K562 (cell line): ENCODE measurements at regions not wholly inside any gene's neighbourhood (a gene's known extent, or its start where the extent isn't known, plus 50 kb on each side); places are given as distances from the start of the nearest gene placed in this dataset.

Source experiments
- ATAC-seq: fragments of 200-7000 bp; cut with Tn5 transposase; 3 replicates; pipeline ENCODE4 v1.9.1; 2020; ENCODE audit warnings: moderate library complexity
- BruUV-seq: library from RNA; stranded (reverse); fragments of 400-500 nt; replicated peaks from 2 replicates; lab custom pipeline; 2021; lab: Mats Ljungman, UMichigan
- CTCF ChIA-PET: fragments of 300-600 bp; formaldehyde crosslinking; extraction: SDS; loops from one replicate; lab custom pipeline; 2021; ENCODE audit warnings: low intra/inter-chr PET ratio; lab: Yijun Ruan, JAX
- POLR2A ChIA-PET: fragments of 300-600, 350-650 bp; sonication (Branson Sonifier 250); formaldehyde crosslinking; extraction: SDS; loops from one replicate; lab custom pipeline; 2021; ENCODE audit warnings: antibody characterized with exemption, inconsistent platforms; lab: Yijun Ruan, JAX
- DNase-seq, 4 experiments: peaks; one replicate each; pipeline versions ENCODE4 v3.0.0 to v3.0.0-alpha.2; 2011 to 2018; ENCODE audit warnings: low spot score in 3 of 4, mixed read lengths in 3 of 4; ENCODE audit errors: extremely low read depth in 1 of 4
- FAIRE-seq: peaks from 2 replicates; lab custom pipeline; 2011; peaks lifted over from hg19 to GRCh38; lab: Jason Lieb, UNC
- H2AFZ ChIP-seq: 2 replicates; pipeline ENCODE4 v1.6.0; 2011; ENCODE audit warnings: low read depth, low read length, control low read depth, inconsistent platforms
- H3K27ac ChIP-seq: fragments of 200-600 bp; 3 replicates; pipeline ENCODE4 v1.8.0; 2011; ENCODE audit warnings: low read depth, mild to moderate bottlenecking, control low read depth, inconsistent platforms, low read length, moderate library complexity, mixed read lengths; ENCODE audit errors: extremely low read depth
- H3K27me3 ChIP-seq, 2 experiments: fragments of 300-600 bp in 1 of 2; 2 replicates in 1 of 2; 3 replicates in 1 of 2; pipeline versions ENCODE4 v1.6.0 to v1.8.0; 2011; ENCODE audit warnings: inconsistent platforms in 2 of 2, low read length in 2 of 2, mild to moderate bottlenecking in 1 of 2, mixed read lengths in 1 of 2, moderate library complexity in 1 of 2; ENCODE audit not compliant: control insufficient read depth in 2 of 2, insufficient read depth in 2 of 2
- H3K36me3 ChIP-seq: fragments of 300-600 bp; 3 replicates; pipeline ENCODE4 v1.8.0; 2011; ENCODE audit warnings: mild to moderate bottlenecking, low read length, inconsistent platforms; ENCODE audit not compliant: control insufficient read depth, insufficient read depth
- H3K4me1 ChIP-seq, 2 experiments: fragments of 200-600 bp in 1 of 2; replicated peaks in 1 of 2; 2 replicates in 1 of 2; 3 replicates in 1 of 2; pipeline versions ENCODE4 v1.5.1 to v1.8.0; 2011; ENCODE audit warnings: inconsistent platforms in 2 of 2, low read length in 2 of 2, mild to moderate bottlenecking in 1 of 2, mixed read lengths in 1 of 2, moderate library complexity in 1 of 2; ENCODE audit not compliant: control insufficient read depth in 2 of 2, insufficient read depth in 2 of 2
- H3K4me2 ChIP-seq: 2 replicates; pipeline ENCODE4 v1.6.1; 2011; ENCODE audit warnings: low read length, control low read depth, inconsistent platforms, mixed read lengths; ENCODE audit not compliant: insufficient read depth
- H3K4me3 ChIP-seq: fragments of 200-600 bp; sonication (generic), shearing (Covaris generic); 2 replicates; pipeline ENCODE4 v1.5.1; 2016; ENCODE audit warnings: control low read depth, inconsistent platforms
- H3K79me2 ChIP-seq: fragments of 200-600 bp; 3 replicates; pipeline ENCODE4 v1.8.0; 2011; ENCODE audit warnings: low read length, inconsistent platforms; ENCODE audit not compliant: control insufficient read depth, insufficient read depth
- H3K9ac ChIP-seq, 2 experiments: 2 replicates each; pipeline versions ENCODE4 v1.6.0 to v1.6.1; 2011; ENCODE audit warnings: low read depth in 2 of 2, low read length in 2 of 2, control low read depth in 1 of 2, inconsistent platforms in 1 of 2, mild to moderate bottlenecking in 1 of 2, mixed read lengths in 1 of 2; ENCODE audit not compliant: insufficient read depth in 1 of 2
- H3K9me1 ChIP-seq: one replicate; pipeline ENCODE4 v1.6.0; 2011; ENCODE audit warnings: inconsistent platforms, mild to moderate bottlenecking, low read length, moderate library complexity; ENCODE audit not compliant: control insufficient read depth, insufficient read depth
- H3K9me3 ChIP-seq: replicated peaks from 2 replicates; pipeline ENCODE4 v1.5.1; 2011; ENCODE audit warnings: low read depth, low read length, inconsistent platforms; ENCODE audit not compliant: control insufficient read depth, insufficient read depth
- H4K20me1 ChIP-seq: replicated peaks from 2 replicates; pipeline ENCODE4 v1.6.1; 2011; ENCODE audit warnings: low read length, inconsistent platforms, mixed read lengths; ENCODE audit not compliant: control insufficient read depth, insufficient read depth
- BCL6 ChIP-seq: fragments of 250-450 bp; sonication (Bioruptor Pico); IDR thresholded peaks from 2 replicates; pipeline ENCODE4 v1.4.0; 2020
- FOXA1 ChIP-seq: fragments of 450-650 bp; IDR thresholded peaks from 2 replicates; pipeline ENCODE4 v1.6.1; 2016; ENCODE audit warnings: mild to moderate bottlenecking, borderline replicate concordance
- HDAC6 ChIP-seq: IDR thresholded peaks from 2 replicates; pipeline ENCODE4 v1.6.1; 2012; ENCODE audit warnings: low read depth, mild to moderate bottlenecking, control low read depth, inconsistent platforms, low read length, moderate library complexity
- HDGF ChIP-seq: fragments of 450-650 bp; IDR thresholded peaks from 2 replicates; pipeline ENCODE4 v1.6.1; 2016
- HMG20B ChIP-seq: fragments of 250-450 bp; sonication (Bioruptor Pico); IDR thresholded peaks from 2 replicates; pipeline ENCODE4 v1.5.0; 2021; ENCODE audit warnings: mild to moderate bottlenecking
- KHSRP ChIP-seq: fragments of 450-650 bp; IDR thresholded peaks from 2 replicates; pipeline ENCODE4 v1.6.1; 2017
- KLF1 ChIP-seq: fragments of 450-650 bp; IDR thresholded peaks from 2 replicates; pipeline ENCODE4 v1.6.1; 2016; ENCODE audit warnings: missing genetic modification characterization, missing compliant biosample characterization
- MTA1 ChIP-seq: fragments of 450-650 bp; IDR thresholded peaks from 2 replicates; pipeline ENCODE4 v1.6.1; 2017; ENCODE audit warnings: borderline replicate concordance
- NRF1 ChIP-seq, 2 experiments: fragments of 450-650 bp; IDR thresholded peaks in 1 of 2; conservative IDR thresholded peaks in 1 of 2; 2 replicates each; pipeline ENCODE4 v1.6.1; 2014; ENCODE audit warnings: mild to moderate bottlenecking in 2 of 2
- POLR2B ChIP-seq: fragments of 450-650 bp; IDR thresholded peaks from 2 replicates; pipeline ENCODE4 v1.6.1; 2018; ENCODE audit warnings: low read depth; ENCODE audit not compliant: partially characterized antibody
- POLR3A ChIP-seq: IDR thresholded peaks from 2 replicates; pipeline ENCODE4 v1.6.1; 2011; ENCODE audit warnings: borderline replicate concordance, mild to moderate bottlenecking, moderate library complexity; ENCODE audit not compliant: insufficient read length, insufficient read depth; ENCODE audit errors: extremely low read depth
- TCF7L2 ChIP-seq: fragments of 150-350 bp; IDR thresholded peaks from 2 replicates; pipeline ENCODE4 v1.6.1; 2016; ENCODE audit warnings: low read depth, mild to moderate bottlenecking, low read length, moderate library complexity
- TSC22D4 ChIP-seq: fragments of 450-650 bp; IDR thresholded peaks from 2 replicates; pipeline ENCODE4 v1.6.1; 2016; ENCODE audit warnings: missing genetic modification characterization, missing biosample characterization, control low read depth
- ZNF408 ChIP-seq: fragments of 250-450 bp; sonication (Bioruptor Pico); IDR thresholded peaks from 2 replicates; pipeline ENCODE4 v1.4.0; 2020; ENCODE audit warnings: low read depth, mild to moderate bottlenecking, moderate library complexity
- WGBS: fragments of 100-300 bp; shearing (Covaris generic); methylation state at CpG from one replicate; pipeline ENCODE4 v1.1.6; 2016; ENCODE audit warnings: low coverage, mixed read lengths; ENCODE audit not compliant: insufficient coverage; ENCODE audit errors: missing lambda C conversion rate; 5-methylcytosine and 5-hydroxymethylcytosine counted together
- in situ Hi-C: fragments of 300-500 bp; cut with MboI; formaldehyde crosslinking; loops from 4 replicates; pipeline ENCODE4 v1.15.0; 2018; ENCODE audit warnings: inconsistent platforms, mixed read lengths
- intact Hi-C: fragments of 100-400 bp; cut with micrococcal nuclease; formaldehyde crosslinking; loops from 2 replicates; pipeline ENCODE4 v1.14.2; 2022
- TF ChIP-seq, protein P1 (sequence below): fragments of 250-450 bp; sonication (Bioruptor Pico); IDR thresholded peaks from 2 replicates; pipeline ENCODE4 v1.4.0; 2020; ENCODE audit warnings: mild to moderate bottlenecking, moderate library complexity

GRCh38 chr5:106727071-106727470, 943.7 kb downstream of the EFNA5 start:
- BruUV-seq: no TSS peak
- no peaks in the 10 kb centered on the region for H3K9me1 ChIP-seq
- ChIA-PET CTCF (no interaction called here), POLR2A (no interaction called here)
- intact Hi-C loops: loop anchor here (5.0 kb wide), 1 partner anchor 70 kb away; no protein-coding TSS in a partner anchor
- H3K79me2 ChIP-seq: no peaks in the 10 kb centered on the region
- H3K27ac ChIP-seq: no peak overlapping the region
- no peak overlapping the region for H2AFZ ChIP-seq
- H3K27me3 ChIP-seq: no peaks in the 10 kb centered on the region
- H3K4me1 ChIP-seq: no peaks in the 10 kb centered on the region
- in situ Hi-C loops: no loop called here
- ATAC-seq: no peak
- H3K4me2 ChIP-seq: no peak overlapping the region
- WGBS: 0% methylated on average over 2 of the region's 2 CpGs
- FAIRE-seq: no peak
- no peaks in the 10 kb centered on the region for H3K36me3 ChIP-seq
- H3K9ac ChIP-seq: no peak overlapping the region
- H3K4me3 ChIP-seq: no peak overlapping the region
- H3K9me3 ChIP-seq: no peaks in the 10 kb centered on the region
- no peaks in the 10 kb centered on the region for H4K20me1 ChIP-seq
- TF ChIP-seq HDAC6 (no peak), KLF1 (tag) (no peak), NRF1 (conservative IDR thresholded peaks at IDR 0.05 in 1 of 2, IDR thresholded peaks at IDR 0.05 in 1 of 2) (no peak), MTA1 (no peak), BCL6 (CRISPR knock-in tag) (no peak), ZNF408 (CRISPR knock-in tag) (no peak), FOXA1 (no peak), HMG20B (CRISPR knock-in tag) (no peak), TCF7L2 (no peak), POLR3A (no peak), POLR2B (no peak), KHSRP (no peak), HDGF (no peak), TSC22D4 (no peak)
- TF ChIP-seq, protein P1, sequence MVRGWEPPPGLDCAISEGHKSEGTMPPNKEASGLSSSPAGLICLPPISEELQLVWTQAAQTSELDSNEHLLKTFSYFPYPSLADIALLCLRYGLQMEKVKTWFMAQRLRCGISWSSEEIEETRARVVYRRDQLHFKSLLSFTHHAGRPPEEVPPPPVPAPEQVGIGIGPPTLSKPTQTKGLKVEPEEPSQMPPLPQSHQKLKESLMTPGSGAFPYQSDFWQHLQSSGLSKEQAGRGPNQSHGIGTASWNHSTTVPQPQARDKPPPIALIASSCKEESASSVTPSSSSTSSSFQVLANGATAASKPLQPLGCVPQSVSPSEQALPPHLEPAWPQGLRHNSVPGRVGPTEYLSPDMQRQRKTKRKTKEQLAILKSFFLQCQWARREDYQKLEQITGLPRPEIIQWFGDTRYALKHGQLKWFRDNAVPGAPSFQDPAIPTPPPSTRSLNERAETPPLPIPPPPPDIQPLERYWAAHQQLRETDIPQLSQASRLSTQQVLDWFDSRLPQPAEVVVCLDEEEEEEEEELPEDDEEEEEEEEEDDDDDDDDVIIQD (CRISPR knock-in tag): no peak
- no peak for DNase-seq
